Spleen (tissue), 7 donors: ENCODE measurements at regions not wholly inside any gene's neighbourhood (a gene's known extent, or its start where the extent isn't known, plus 50 kb on each side); places are given as distances from the start of the nearest gene placed in this dataset.

Source experiments
- POLR2AphosphoS5 ChIP-seq, 3 donors: sonication (generic); formaldehyde crosslinking; IDR thresholded peaks; one replicate each; pipeline ENCODE4 v1.5.1; 2017; ENCODE audit warnings: antibody characterized with exemption in 3 of 3
- TF ChIP-seq, protein P1 (sequence below), 11 experiments: fragments of 200-600 bp in 7 of 11; fragments of 450-650 bp in 4 of 11; sonication (generic) in 4 of 11; IDR thresholded peaks in 8 of 11; conservative IDR thresholded peaks in 3 of 11; 1 replicate in 7 of 11; 2 replicates in 4 of 11; pipeline versions ENCODE4 v1.4.0 to v1.8.0; 2016 to 2021; ENCODE audit warnings: antibody characterized with exemption in 11 of 11, inconsistent platforms in 4 of 11, mild to moderate bottlenecking in 1 of 11
- donor health status: DM: no; HTN: no; CAD: no; lungs with moderate emphysema.
- donor health status: DM: no; HTN: no; CAD: no.
- donor health status: DM: no; HTN: no; CAD: no.

DNA sequence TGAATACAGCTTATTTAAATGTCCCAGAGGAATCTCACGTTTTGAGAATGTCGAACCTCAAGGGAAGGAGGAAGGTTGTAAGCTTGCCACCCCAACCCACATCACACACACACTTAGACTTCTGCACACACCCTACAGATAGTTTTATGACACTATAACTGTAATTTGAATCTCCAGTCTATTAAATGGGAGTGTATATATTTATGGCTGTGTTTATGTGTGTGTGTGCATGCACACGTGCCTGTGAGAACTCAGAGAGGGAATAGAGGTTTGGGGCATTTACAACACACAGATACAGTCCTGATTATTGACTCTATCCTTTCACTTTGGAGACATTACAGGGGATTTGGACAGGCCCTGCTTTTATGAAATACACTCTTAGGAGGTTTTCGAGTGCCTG is 171.5 kb upstream of the MAF start:
- TF ChIP-seq, protein P1, sequence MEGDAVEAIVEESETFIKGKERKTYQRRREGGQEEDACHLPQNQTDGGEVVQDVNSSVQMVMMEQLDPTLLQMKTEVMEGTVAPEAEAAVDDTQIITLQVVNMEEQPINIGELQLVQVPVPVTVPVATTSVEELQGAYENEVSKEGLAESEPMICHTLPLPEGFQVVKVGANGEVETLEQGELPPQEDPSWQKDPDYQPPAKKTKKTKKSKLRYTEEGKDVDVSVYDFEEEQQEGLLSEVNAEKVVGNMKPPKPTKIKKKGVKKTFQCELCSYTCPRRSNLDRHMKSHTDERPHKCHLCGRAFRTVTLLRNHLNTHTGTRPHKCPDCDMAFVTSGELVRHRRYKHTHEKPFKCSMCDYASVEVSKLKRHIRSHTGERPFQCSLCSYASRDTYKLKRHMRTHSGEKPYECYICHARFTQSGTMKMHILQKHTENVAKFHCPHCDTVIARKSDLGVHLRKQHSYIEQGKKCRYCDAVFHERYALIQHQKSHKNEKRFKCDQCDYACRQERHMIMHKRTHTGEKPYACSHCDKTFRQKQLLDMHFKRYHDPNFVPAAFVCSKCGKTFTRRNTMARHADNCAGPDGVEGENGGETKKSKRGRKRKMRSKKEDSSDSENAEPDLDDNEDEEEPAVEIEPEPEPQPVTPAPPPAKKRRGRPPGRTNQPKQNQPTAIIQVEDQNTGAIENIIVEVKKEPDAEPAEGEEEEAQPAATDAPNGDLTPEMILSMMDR (IDR thresholded peaks at IDR 0.05 in 8 of 11, conservative IDR thresholded peaks at IDR 0.05 in 3 of 11): no peak
- no peak for TF ChIP-seq POLR2AphosphoS5 (IDR thresholded peaks at IDR 0.05)
